ENCODE measurements at regions not wholly inside any gene's neighbourhood (a gene's known extent, or its start where the extent isn't known, plus 50 kb on each side); places are given as distances from the start of the nearest gene placed in this dataset.
"Not testable (repeated sequence)": the region's sequence is repeated elsewhere in the genome, so short reads cannot be mapped to it uniquely, and the experiment has no call there.

DNA sequence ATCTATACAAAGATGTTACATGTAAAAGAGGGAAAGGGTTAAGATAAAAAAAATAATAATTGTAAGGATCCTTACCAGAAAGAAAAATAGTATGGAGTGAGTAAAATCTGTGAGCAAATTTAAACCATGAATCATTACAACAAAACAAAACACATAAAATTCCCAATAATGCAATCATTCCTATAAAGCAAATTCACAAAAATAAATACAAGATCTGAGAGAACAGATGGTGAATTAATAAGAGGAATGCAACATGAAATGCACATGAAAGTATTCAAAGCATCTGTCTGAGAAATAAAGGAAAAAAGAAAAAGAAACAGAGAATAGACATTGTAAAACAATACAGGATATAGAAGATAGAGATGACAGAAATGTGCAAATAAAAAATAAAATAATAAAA lies 681.5 kb upstream of the KLHL1 start:
- no peak for DNase-seq (ENCODE audit: low read depth)

- no peak for DNase-seq (ENCODE audit: low read depth)
Observed at GRCh38 chr13:70788074-70788473, 679.8 kb upstream of the KLHL1 start.

GRCh38 chr13:70784207-70784989 lies 676.1 kb upstream of the KLHL1 start:
- DNase-seq (ENCODE audit: low read depth), result no peak

DNA sequence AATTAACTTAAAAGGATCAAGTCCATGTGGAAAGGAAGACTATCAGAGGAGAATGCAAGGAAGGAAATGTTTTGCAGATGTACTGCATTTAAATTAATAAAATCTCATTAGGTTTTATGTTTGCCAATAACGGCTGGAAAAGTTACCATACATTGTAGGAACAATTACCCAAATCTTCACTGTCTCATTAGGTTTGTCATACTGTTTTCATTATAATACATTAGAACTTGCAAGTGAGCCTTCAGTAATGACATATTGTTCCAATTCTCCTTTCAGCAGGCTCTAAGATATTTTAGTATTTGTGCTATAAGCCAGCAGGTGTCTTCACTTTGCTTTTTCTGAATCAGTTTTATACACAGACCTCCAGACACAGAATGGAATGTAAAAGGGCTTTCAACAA lies 661.6 kb upstream of the KLHL1 start:
- DNase-seq (ENCODE audit: low read depth), result no peak

DNA sequence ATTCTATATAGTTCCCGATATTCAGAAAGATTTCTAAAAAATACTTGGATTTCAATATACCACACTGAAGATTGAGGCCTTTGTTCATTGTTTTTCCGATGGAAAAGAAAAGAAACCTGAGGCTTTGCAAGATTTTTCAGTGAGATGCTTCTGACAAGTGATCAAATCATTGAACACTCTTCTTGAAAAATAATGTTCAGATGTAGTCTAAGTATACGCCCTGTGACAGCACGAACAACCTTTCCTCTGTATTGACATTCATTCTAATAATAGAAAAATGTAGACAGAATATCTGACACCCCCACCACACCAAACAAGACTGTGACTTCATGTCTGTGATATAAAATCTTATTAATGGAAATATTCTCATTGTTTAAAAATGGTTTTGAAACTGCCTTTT lies 650.7 kb upstream of the KLHL1 start:
- DNase-seq (ENCODE audit: low read depth), result no peak

GRCh38 chr13:70756088-70756487 lies 647.8 kb upstream of the KLHL1 start:
- DNase-seq (ENCODE audit: low read depth), result no peak

- no peak for DNase-seq (ENCODE audit: low read depth)
Observed at GRCh38 chr13:70755456-70755855, 647.2 kb upstream of the KLHL1 start.

GRCh38 chr13:70747262-70747661 lies 639.0 kb upstream of the KLHL1 start:
- DNase-seq (ENCODE audit: low read depth), result no peak

GRCh38 chr13:70746469-70746868 lies 638.2 kb upstream of the KLHL1 start:
- not testable (repeated sequence) for DNase-seq (ENCODE audit: low read depth)

GRCh38 chr13:70736622-70737317 lies 628.5 kb upstream of the KLHL1 start:
- no peak for DNase-seq (ENCODE audit: low read depth)

GRCh38 chr13:70732611-70733010 lies 624.4 kb upstream of the KLHL1 start:
- DNase-seq (ENCODE audit: low read depth), result no peak

DNA sequence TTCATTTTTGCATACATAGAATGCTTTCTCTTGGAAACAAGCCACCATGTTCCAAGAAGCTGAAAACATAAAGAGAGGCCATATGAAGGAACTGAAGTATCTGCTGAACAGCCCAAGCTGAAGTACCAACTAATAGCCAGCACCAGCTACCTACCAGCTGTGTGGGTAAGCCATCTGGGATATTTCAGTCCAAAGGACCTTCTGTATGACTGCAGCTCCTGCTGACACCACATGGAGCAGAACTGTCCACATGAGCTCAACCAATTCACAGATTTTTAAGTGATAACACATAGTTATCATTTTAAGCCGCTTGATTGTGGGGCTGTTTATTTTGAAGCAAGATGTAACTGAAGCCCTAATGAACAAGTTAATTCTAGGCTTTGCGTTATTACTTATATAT lies 621.1 kb upstream of the KLHL1 start:
- DNase-seq (ENCODE audit: low read depth), result no peak

DNA sequence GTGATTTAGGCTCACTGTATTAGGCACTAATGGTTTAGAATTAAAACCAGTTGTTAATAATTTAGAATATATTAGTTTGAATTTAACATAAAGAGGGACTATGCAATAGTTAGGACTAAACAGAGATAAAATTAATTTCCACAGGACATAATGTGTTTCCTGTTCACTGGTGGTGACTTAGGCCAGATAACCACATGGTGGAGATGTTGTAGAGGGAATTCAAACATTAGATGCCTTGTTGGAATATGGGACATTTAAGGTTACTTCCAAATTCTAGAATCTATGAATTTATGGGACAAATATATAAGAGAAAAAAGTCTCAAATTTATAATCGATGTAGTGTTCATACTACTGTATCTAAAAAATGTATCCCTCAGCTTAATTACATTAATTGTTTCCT lies 615.5 kb upstream of the KLHL1 start:
- no peak for DNase-seq (ENCODE audit: low read depth)

DNA sequence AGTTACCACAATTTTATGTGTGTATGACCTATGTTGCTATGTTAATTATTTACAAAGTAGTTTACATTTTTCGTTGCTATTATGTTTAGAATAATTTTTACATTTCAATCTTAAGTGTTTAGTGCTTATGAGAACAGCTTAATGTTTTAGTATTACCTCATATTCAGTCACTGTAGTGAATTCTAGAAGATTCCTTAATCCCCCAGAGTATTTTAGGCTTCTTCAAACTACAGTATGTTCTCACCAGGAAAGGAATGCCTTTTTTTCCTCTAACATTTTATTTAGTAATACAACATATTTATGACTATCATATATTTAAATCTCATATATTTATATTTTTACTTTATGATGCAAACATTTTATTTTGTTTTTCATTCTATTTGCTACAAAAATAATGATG lies 612.1 kb upstream of the KLHL1 start:
- no peak for DNase-seq (ENCODE audit: low read depth)

DNA sequence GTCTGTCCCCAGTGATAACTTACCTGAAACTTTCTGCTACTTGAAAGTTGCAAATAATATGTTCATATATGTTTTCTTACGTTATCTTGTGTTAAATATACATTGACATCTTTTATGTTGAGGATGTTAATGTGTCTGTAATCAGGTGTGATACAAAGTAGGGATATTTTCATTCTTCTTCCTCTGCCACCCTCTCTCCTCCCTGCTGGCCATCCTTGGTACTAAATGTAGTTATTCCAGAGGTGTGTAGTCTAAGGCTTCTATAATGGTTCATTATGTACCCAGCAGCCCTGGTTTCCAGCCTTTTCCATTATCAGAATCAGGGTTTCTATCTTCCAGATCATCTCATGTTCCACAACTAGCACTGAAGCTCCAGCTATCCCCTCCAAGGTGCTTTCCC lies 606.7 kb upstream of the KLHL1 start:
- DNase-seq (ENCODE audit: low read depth), result no peak

DNA sequence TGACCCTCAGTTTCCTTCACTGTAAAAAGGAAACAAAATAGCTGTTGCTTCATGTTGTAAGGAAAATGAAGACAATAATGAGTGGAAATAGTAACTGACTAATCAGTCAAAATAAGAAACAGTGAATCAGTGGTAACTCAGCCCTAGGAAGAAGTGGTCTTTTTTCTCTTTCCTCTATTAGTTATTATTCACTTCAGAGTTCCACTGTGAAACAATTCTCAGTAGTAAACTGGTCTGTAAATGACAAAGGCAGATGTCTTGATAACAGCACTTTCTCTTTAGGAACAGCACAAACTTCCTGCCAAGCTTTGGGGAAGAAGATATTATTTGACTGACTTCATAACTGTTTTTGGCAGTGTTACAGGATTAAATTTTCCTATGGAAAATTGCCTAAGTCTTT lies 600.5 kb upstream of the KLHL1 start:
- no peak for DNase-seq (ENCODE audit: low read depth)

DNA sequence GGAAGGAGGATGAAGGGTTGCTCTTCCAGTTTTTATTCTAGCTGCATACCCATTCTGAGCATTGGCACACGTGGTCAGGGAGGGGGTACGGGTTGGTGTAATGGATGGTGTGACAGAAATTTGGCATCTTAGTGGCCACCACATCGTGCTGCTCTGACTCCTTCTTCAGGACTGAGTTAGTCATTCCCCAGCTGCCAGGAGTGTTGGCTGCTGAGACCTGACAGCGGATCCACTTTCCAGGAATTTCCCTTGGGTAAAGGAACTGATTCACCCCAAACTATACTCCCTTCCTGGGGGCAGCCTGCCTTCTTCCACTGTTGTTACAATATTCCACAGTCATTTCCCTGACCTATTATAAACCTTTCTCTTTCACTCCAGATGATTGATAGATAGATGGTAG lies 595.5 kb upstream of the KLHL1 start:
- DNase-seq (ENCODE audit: low read depth), result no peak

DNA sequence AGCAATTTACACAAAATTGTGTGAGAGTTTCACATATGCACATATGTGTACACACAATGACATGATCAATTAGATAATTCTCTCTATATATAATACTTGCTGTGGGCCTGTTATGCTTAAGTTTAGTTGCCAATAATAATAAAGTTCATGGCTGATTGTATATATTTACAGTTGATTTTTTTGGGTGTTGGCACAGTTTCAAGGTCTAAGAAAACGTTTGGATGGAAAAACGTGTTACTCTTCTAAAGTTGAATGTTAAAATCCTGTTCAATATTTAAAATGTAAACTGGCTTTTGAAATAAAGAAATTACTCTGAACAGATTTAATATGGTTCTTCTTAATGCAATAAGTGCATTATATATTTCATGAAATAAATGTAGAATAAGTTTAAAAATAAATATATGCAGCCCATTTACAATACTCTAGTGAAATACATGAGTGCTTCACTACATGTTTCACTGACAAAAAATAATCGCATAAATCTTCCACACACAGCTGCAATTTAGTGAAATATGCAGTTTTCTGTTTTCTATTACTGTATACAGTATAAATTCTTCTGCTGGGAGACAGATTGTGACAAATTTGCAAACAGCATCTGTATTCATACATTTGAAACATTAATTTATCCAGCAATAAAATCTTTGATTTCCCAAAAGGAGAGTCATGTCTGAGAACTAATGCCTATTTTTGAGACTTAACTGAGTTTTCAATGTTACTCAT lies 586.9 kb upstream of the KLHL1 start:
- DNase-seq (ENCODE audit: low read depth), result no peak

DNA sequence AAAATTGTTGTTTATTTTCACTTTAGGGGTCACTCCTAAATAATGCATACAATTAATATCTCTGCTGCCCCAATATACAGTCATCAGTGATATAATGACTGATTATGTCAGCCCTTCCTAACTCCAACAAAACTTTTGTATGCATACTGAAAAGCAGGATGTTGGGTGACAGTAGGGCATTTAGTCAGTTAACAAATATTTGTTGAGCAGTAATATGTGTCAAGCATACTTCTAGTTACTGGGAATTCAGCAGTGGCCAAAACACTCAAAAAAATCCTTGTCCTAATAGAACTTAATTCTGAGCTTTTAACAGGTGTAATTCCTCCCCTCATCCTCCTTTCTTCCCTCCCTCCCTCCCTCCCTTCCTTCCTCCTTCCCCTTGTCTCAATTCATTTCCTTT lies 560.7 kb upstream of the KLHL1 start:
- no peak for DNase-seq (ENCODE audit: low read depth)

DNA sequence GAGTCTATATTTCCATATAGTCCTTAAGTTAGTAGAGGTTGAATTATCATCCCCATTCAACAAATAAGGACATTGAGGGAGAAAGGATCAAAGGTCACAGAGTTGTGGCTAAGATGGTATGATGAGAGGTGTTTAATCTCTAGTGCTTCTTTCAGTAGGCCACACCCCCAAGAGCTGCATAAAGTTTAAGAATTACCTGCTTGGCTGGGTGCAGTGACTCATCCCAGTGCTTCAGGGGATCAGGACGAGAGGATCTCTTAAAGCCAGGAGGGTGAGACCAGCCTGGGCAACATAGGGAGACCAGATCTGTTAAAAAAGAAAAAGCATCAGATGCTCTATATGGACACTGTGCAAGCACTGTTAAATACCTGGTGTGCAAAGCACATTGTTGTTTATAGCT lies 560.0 kb upstream of the KLHL1 start:
- DNase-seq (ENCODE audit: low read depth), result no peak

DNA sequence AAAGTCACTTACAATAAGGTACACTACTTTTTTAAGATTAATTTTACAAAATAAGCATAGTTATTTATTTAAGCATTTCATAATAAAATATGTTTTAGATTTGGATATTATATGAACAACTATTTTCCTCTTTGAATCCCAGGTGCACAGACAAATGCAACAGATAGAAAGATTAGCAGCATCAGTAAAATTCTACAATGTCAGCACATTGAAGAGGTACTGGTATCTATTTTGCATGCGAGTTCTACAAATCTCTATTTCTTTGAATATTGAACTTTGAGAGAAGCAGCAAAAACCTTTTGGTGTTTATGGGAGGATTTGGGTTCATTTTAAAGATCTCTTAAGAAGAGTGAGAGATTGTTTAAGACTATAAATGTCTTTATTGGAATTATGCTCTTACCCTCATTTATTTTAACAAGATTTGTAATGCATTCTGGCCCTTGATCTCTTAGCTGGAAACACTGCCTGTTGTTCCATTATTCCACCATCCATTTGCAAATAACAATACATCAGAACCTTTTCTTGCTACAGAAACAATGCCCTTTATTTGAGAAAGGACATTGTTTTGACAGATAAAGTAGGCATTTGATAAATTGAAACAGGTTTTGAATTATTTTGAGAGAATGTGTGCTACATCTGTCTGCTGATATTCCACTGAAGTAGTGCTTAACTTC lies 558.8 kb upstream of the KLHL1 start:
- DNase-seq (ENCODE audit: low read depth), result no peak

DNA sequence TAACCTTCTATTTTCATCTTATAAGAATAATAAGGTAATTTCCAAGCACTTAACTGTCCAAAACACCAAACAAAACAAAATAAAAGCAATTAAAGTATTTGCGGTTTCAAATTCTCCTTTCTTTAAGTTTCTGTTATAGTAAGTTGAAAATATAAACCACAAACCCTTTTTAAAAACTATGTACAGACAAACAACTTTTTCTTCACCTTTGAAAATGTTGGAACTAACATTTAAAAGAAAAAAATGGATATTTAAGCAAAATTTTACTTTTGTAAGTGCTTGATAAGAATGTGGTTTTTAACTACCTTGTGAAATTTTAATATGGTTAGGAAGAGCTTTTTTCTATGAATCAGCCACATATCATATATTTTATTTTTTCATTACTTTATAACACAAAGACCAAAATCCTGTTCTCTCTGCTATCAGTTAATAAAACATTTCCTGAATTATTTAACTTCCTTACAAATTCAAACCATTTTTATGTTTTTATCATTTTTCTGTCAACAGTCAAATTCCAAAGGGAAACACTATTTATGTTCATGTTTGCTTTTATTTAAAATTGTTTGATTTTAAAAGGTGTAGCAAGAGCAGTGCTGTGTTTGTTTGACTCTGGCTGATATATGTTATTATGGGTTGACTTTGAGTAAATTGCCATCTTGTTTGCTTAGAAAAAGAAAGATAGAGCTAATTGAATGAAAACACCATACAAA lies 554.1 kb upstream of the KLHL1 start:
- no peak for DNase-seq (ENCODE audit: low read depth)

Data from Daoy (cell line).